ENCODE measurements at regions not wholly inside any gene's neighbourhood (a gene's known extent, or its start where the extent isn't known, plus 50 kb on each side); places are given as distances from the start of the nearest gene placed in this dataset.

DNA sequence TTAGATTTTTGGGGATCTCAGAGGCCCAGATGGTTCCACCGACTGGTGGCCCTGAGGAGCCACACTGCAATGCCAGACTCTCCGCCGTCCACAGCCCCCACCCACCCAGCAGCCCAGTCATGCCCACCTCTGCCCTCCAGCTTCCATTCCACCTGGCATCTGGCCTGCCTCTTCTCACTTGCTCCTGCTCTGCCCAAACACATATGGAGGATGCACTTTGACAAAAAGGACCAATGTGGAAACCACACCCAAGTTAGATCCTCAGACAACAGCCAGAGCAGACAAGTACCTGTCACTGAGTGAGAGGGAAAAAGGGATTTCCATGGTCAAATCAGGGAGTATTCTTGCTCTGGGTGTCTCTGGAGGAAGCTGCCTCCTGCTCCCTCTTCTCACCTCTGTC, 120.6 kb upstream of the NXT1 start:
- no peak for DNase-seq

DNA sequence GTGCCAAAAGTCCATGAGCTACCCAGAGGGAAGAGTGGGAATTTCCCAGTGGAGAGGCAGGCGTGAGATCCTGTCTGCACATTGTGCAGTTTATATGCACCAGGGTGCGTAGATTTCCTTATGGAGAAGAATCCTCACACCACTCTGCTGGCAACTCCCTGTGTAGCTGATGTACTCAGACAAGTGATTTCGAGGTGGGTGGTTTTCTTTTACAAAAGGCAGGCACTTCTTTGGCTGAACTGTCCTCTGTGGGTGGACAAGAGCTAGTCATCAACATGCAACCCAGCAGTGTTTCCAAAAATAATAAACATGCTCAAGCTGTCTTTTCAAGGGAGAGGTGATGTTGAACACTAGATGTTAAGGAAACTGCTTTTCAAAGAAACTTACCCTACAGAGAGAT, 121.7 kb upstream of the NXT1 start:
- no peak for DNase-seq

DNA sequence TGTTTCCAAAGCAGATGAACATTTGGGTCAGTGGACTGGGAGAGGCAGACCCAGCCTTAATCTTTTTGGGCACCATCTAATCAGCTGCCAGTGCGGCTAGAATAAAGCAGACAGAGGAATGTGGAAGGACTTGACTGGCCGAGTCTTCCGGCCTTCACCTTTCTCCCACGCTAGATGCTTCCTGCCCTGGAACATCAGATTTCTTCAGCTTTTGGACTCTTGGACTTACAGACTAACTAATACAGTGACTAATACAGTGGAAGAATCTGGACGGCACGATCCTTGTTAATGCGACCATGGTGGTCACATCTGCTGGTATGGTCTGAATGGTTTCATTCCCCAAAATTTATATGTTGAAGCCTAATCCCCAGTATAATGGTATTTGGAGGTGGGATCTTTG, 122.6 kb upstream of the NXT1 start:
- no peak for DNase-seq

DNA sequence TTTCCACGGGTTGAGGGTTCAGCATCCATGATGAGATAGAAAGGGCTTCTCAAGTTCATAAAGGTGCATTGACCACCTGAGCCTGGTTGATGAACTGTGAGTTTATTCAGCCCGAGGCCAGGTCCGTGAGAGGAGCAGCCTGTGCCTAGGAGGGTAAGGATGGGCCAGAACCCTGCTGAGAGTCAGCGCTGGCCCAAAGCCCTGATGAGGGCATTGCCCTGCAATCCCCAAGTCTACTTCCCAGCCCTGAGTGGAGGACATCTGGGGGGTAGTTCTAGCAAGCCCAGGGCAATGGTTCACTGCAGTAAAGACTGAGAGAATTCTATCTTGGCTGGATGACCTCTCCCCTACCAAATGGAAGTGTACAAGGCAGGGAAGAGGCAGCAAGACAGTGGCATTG, 123.3 kb upstream of the NXT1 start:
- DNase-seq, result no peak

DNA sequence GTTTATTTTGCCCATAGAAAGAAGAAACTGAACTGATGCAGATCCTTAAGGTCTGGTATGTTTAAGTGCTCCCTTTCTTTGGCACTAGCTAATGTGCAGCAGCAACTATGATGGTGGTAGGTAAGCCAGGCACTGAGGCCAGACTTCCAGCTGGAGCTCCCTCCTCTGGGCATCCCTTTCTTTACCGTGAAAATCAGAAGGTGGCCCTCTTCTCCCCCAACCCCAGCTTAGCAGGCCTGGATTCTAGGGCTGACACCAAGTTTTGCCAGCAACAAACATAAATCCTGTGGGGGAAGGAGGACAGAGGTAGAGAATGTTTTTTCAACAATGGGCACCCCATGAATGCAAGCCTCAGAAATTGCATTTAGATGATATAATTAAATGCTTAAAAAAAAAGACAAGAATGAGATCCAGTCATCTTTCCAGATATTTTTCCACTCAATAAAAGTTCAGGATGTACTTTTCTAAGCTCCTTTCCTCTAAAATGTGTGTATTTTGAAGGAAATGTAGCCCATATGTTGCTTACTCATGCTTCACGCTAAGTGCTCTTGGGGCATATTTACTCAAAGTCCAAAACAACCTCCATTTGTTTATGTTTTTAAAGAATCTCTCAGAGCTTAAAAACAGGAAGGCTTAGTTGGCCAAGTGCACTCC, 123.9 kb upstream of the NXT1 start:
- DNase-seq, result no peak

DNA sequence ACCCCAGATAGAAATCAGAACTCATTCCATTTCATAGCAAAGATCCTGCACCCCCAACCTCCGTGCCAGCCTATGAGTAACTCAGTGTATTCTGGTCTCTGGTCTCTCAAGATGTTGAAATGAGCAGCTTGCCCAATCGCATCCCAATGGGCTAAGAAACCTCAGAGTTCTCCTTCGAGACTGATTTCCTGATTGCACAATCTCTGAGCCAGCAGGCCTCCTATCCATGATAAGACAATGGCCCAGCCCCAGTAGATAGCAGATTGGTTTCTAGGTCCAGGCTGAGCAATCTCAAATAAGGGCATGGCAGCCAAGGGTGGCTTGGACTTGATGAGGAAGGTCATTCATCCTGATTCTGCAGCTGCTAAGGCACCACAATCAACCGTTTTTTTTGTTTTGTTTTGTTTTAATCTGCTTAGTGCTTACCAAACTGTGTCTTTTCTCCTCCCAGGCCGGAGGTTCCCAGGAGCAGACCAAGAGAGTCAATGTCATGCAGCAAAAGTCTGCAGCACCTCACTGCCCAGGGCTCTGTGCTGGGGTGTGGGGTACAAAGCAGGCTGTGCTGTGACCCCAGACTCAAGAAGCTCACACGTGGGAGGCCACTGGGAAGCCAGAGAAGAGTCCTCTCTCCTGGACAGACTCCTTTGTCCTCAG, 125.1 kb upstream of the NXT1 start:
- DNase-seq, result no peak

DNA sequence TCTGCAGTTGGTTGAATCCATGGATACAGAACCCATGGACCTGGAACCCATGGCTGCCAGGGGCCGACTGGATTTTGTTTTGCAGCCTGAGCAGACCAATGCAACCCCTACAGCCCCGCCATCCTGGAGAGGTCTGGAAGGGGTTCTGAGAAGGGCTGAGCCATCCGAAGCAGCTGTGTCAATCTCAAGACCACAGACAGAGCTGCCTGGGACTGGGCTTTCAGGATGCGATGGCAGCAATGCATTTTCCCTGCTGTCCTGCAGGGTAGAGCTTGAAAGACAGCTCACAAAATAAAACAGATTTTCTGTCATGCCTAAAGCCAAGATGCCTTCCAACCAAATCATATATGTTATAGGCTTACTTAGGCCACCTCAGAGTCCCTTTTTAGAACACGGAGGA, 125.8 kb upstream of the NXT1 start:
- no peak for DNase-seq

DNA sequence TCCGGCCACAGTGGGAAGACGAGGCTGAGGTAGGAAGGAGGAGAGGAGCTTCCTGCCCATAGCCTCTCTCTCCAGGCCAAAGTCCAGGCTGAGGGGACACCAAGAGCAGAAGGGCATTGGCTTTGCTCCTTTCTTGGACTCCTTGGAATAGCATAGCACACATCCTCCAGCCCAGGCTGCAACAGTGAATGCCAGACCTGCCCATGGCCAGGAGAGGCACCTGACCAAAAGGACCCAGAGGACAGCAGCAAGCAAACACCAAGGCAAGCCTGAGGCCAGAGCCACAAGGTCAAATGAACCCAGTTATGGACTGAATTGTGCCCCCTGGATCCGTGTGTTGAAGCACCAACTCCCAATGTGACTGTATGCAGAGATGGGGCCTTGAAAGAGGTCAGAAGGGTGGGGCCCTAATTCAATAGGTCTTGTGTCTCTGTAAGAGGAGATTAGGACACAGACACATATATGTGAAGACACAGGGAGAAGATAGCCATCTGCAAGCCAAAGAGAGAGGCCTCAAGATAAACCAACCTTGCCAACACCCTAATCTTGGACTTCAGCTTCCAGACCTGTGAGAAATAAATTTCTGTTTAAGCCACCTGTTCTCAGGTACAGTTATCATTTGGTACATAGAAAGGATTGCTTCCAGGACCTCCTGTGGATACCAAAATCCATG, 126.5 kb upstream of the NXT1 start:
- DNase-seq, result no peak

DNA sequence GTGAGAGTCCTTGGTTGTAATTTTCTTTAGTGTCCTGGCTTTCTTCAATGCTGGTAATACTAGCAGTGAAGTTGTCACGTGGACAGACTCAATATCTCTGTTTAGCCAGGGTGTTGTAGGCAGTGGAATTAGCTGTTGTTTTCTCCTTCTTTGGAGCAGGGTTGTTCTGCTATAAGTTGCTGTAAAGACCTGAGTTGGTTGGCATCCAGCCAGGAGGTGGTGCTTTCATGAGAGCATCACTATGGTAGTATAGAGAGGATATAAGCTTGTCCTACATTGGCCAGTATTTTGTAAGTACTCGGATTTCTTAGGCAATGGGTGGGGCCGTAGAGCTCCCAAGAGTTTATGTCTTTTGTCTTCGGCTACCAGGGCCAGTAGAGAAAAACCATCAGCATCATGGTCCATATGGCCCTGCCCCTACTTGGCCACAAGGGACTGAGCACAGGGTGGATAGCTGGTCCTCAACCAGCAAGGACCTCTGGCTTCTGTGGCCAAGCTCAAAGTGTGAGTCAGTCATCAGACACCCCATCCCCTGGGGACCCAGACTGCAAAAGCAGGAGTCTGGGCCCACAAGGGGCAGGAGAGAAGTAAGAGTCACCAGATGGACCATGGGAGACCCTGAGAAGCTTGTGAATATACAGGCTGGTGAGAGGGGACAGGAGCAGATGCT, 127.9 kb upstream of the NXT1 start:
- DNase-seq, result no peak

DNA sequence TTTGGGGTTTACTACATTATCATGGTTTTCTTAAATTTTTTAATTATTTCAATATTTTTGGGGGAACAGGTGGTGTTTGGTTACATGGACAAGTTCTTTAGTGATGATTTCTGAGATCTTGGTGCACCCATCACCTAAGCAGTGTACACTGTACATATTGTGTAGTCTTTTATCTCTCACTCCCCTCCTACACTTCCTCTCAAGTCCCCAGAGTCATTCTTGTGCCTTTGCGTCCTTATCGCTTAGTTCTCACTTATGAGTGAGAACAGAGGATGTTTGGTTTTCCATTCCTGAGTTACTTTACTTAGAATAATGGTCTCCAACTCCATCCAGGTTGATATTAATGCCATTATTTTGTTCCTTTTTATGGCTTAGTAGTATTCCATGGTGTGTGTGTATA, 130.9 kb upstream of the CD93 start:
- no peak for DNase-seq

DNA sequence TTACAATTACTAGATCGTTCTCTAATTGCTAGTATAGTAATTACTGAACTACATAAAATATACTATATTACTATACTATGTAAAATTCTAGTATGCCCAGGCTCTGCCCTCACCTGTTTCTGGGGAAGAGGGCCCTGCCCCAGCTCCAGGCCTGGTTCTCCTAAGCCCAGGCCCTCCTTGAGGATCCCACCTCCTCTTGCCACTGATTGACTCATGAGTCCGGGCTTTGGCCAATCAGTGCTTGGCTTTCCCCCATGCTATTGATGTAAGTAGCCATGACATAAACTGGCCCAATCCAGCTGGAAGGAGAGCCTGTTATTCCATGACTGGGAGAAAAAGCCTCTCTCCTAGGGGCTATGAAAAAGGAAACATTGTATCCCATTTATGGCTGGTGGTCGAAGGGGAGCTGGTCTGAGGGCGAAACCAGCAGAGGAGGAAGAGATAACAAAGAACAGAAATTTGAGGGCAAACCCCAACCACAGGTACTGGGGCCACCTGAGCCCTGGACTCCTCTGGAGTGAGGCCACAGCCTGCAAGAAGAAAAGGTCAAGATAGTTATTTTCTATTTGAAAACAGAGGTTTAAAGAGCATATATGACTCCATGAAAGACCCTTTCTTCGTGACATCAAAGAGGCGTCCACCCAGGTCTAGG, 129.3 kb upstream of the CD93 start:
- DNase-seq, result no peak

DNA sequence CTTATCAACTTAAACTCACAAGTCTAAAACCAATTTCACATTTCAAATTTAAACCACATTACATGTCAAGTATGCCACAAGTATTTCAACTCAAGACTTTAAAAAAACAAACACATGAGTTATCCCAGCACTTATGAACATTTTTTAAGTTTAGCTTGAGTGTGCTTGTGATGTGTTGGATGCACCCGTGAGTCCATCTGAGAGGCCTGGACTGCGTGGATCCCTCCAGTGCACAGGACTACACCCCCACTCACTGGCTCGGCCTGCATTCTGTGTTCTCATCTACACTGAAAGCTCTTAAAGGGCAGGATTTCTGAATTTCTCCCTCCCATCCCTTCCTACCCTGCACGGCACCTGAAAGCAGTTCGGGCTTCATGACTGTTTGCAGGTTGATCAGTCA, 128.8 kb upstream of the CD93 start:
- DNase-seq, result no peak

DNA sequence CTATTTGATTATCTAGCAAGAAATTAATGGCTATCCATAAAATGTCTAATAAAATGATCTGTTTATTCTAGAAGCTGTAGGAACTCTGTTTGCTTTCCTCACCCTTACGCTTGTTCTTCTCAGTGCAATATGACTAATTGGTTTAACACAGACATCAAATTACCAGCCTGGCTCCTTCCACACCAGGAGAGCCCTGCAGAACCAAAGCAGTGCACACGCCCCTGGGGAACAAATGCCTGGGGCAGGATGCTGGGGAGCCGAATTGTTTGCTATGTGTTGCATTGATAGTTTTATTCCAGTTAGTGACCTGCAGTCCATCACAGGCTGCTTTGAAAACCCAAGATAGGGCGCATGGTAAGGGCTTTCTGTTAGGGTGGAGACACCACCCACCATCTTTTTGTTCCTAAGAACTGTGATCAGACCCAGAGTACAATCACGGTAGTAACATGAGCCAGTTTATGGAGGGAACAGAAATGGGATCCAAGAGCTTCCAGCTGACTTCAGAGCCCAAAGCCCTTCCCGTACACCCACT, 126.4 kb upstream of the CD93 start:
- no peak for DNase-seq

DNA sequence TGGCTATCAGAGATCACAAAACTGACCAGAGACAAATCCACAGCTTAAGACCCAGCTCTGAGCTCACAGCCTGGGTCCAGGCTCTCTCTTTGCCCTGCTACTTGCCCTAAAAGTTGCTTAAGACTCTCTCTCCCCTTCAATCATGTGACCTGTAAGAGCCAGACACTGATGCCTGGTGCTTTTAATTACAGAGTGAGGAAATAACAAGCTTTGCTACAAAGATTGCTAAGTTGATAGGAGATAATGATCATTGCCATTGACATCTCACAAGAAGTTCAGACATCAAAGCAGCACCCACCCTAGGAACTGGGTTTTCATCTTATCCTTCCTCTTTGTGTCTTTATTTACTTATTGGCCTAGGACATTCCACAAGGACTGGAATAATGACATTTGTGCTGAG, 125.9 kb upstream of the CD93 start:
- DNase-seq, result no peak

DNA sequence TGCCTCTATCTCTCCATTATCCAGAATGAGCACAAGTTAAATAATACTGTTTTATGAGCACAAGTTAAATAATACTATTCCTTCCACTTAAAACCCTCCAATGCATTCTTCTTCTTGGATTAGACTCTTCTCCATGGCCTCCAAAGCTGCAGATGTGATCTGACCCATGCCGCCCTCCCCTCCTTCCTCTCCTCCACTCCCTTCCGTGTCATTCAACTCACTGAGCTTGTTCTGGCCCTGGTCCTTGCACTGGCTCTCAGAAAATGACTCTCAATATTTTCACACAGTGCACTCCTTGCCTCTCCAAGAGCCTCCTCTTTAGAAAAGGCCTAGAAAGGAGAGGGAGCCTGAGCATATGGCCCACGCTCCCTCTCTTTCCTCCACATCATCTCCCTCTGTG, 125.0 kb upstream of the CD93 start:
- DNase-seq, result no peak

DNA sequence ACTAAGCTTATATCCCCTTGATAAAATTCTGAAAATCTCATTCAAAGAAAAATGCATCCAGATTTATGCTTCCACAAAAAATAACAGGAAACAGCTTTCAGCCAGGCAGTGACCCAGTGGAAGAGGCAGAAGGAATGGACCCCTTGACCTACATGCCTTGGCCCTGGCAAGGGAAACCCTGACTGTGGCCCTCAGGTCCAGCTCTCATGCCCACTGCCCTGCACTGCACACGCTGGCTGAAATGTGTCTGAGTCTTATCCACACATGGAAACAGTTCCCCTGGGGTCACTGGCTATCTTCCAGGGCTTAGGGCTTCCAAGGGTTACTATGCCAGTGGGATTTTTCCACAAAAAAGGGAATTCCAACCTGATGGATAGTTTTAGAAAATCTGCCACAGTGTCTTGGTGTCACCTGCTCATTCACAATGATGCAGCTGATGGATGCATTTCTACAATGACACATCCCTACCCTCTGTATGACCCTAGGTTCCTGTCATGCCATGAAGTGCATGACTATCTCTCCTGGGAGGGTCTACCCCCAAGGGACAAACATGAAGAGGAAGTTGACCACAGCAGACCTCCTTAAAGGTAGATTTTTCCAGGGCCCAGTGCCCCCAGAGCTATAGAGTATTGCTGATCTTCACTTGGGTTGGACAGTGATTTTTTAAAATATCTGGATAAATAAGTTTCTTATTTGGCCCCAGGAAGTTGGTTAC, 121.9 kb upstream of the CD93 start:
- DNase-seq, result no peak

DNA sequence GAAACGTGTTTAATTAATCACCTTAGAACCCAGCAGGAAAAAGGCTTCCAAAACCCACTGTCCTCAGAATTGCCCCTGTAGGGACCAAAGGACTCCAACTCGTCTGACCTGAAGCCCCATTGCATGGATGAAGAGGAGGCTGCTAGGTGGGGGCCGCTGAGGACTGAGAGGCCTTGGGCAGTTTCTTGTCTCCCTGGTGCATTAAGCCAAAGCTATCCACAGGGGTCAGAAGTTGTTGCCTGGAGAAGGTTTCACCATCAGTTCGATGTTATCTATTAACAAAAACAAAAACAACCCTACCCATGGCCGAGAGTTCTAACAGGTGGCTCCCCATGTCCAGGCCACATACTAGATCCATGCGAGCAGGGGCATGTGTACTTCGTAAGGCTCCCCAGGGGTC, 120.9 kb upstream of the CD93 start:
- DNase-seq, result no peak

DNA sequence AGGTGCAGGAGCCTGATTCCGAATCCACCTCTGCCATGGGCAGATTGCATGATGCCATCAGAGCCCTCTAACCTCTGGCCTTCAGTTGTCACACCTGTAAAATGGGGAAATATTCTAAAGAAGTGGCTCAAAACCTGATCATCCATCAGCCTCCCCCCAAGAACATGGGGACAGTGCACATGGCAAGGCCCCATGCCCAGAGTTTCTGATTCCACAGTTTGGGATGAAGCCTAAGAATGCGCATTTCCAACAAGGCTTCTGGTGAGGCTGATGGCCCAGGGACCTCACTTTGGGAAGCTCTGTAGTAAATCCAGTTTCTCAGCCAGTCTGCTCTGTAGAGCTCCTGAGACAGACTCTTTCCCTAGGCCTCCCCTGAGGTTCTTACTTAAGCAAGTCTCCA, 119.9 kb upstream of the CD93 start:
- no peak for DNase-seq

DNA sequence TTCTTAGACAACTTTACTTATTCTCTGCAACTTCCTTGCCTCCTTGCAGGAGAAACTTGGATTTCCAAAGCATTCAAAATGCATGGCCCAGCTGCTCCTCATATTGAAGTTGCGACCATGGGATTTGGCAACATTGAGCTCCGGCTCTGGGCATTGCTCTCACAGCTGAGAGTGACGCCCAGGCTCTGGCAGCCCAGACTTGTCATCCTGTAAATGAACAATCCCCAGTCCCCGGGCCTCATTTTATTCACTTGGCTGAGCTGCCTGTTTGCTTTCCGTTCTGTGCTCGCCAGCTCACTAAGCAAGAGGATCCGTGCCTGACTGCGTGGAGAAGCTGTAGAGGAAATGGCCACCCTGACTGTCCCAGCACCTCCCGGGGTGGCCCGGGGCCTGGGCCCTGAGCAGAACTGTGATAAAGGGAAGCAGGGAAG, 119.5 kb upstream of the CD93 start:
- no peak for DNase-seq

DNA sequence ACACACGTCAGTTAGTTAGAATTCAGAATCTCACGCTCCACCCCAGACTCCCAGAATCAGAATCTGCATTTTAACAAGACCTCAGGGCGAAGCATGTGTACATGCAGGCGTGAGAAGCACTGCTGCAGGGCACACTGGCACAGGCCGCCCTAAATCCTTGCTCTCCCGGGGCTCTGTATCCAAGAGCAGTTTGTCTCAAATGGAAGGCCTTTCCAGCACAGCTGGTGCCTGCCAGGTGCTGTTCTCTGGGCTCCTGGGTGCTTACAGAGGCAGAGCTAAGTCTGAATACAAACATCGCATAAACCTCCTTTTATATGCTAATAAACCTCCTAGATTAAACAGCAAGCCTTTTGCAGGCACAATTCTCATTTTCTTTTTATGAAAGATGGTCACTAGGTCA, 119.1 kb upstream of the CD93 start:
- DNase-seq, result no peak

DNA sequence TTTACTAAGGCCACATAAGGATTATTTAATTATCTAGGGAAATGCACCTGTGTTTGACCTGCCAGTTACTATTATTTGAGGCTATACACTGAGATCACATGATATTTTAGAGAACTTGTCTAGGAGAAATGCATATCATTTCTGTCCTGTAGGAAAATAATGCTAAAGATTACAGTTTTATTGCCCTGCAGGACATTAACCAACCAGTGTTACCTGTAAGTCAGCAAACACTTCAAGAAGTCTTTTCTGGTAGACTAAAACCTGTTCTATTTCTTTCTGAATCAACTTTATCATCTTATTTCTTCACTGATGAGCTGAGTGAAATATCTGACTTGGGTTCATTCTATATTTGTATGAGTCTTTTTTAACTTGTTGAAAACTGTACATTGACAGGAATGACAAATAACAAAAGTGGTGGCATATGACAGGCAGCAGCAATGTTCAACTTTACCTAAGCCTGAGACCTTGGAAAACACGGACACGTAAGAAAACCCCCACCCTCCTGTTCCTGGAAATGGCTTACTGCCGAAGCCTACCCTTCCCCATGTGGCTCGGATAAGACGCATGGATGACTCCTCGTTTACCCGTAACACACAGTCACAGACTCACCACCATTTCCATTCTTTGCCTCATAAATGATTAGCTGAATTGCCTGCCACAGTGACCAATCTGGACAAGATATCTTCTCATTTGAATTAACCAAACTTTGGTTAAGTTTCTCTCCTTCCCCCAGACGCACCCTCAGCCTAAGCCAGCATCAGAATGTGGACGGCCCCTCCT, 118.0 kb upstream of the CD93 start:
- DNase-seq, result no peak

DNA sequence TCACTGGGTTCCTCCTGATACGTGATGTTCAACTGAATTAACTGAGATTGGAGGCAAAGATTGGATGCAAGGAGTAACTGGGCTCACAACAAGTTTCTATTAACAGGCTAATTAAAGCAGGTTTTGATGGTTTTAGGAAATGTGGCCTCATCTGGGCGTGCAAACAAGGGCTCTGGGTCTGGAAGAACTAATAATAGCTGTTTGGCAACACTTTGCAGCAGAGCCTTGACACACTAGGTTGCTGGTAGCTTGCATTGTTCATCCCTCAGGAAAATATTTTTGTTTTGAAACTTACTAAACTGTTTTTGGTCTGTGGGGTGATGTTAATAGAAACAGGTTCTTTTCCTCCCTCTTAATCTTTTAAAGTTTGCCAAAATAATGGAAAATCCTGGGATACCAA, 117.2 kb upstream of the CD93 start:
- DNase-seq, result no peak

Measured in T-helper 9 cell (primary cell).